MM.1S (cell line): ENCODE measurements at regions not wholly inside any gene's neighbourhood (a gene's known extent, or its start where the extent isn't known, plus 50 kb on each side); places are given as distances from the start of the nearest gene placed in this dataset.

Source experiments
- DNase-seq: peaks from one replicate; pipeline ENCODE4 v3.0.0-alpha.2; 2015
- H2AFZ ChIP-seq: fragments of 300-600 bp; sonication (generic); 2 replicates; pipeline ENCODE4 v1.6.0; 2016; ENCODE audit warnings: antibody characterized with exemption, low read length
- H3F3A ChIP-seq: fragments of 300-600 bp; sonication (generic); 2 replicates; pipeline ENCODE4 v1.6.1; 2016; ENCODE audit warnings: mild to moderate bottlenecking, antibody characterized with exemption, low read length, moderate library complexity, mixed read lengths; ENCODE audit not compliant: insufficient read depth
- H3K27ac ChIP-seq: fragments of 300-600 bp; sonication (generic); 2 replicates; pipeline ENCODE4 v1.5.1; 2016; ENCODE audit warnings: mild to moderate bottlenecking, low read length
- H3K27me3 ChIP-seq: fragments of 300-600 bp; sonication (generic); replicated peaks from 2 replicates; pipeline ENCODE4 v1.6.0; 2016; ENCODE audit warnings: low read length; ENCODE audit not compliant: insufficient read depth
- H3K36me3 ChIP-seq: fragments of 300-600 bp; sonication (generic); replicated peaks from 2 replicates; pipeline ENCODE4 v1.6.1; 2016; ENCODE audit warnings: mild to moderate bottlenecking, low read length, mixed read lengths; ENCODE audit not compliant: insufficient read depth
- H3K4me1 ChIP-seq: fragments of 300-600 bp; sonication (generic); 2 replicates; pipeline ENCODE4 v1.6.1; 2016; ENCODE audit warnings: low read length, mixed read lengths
- H3K4me2 ChIP-seq: fragments of 300-600 bp; sonication (generic); 2 replicates; pipeline ENCODE4 v1.6.0; 2016; ENCODE audit warnings: low read depth, low read length
- H3K4me3 ChIP-seq: fragments of 300-600 bp; sonication (generic); 2 replicates; pipeline ENCODE4 v1.5.1; 2016; ENCODE audit warnings: low read length, mixed read lengths
- H3K79me2 ChIP-seq: fragments of 300-600 bp; sonication (generic); 2 replicates; pipeline ENCODE4 v1.6.1; 2016; ENCODE audit warnings: mixed run types, low read length, mixed read lengths
- H3K9ac ChIP-seq: fragments of 300-600 bp; sonication (generic); 2 replicates; pipeline ENCODE4 v1.6.1; 2016; ENCODE audit warnings: low read length, mixed read lengths
- H3K9me2 ChIP-seq: fragments of 300-600 bp; sonication (generic); replicated peaks from 2 replicates; pipeline ENCODE4 v1.6.1; 2016; ENCODE audit warnings: mild to moderate bottlenecking, low read length, mixed read lengths; ENCODE audit not compliant: insufficient read depth
- H3K9me3 ChIP-seq: fragments of 300-600 bp; sonication (generic); replicated peaks from 2 replicates; pipeline ENCODE4 v1.6.1; 2016; ENCODE audit warnings: mild to moderate bottlenecking, low read length, mixed read lengths; ENCODE audit not compliant: insufficient read depth
- H4K20me1 ChIP-seq: fragments of 300-600 bp; sonication (generic); 2 replicates; pipeline ENCODE4 v1.6.1; 2016; ENCODE audit warnings: mild to moderate bottlenecking, low read length, moderate library complexity, mixed read lengths; ENCODE audit not compliant: insufficient read depth
- CTCF ChIP-seq: fragments of 300-600 bp; sonication (generic); IDR thresholded peaks from 2 replicates; pipeline ENCODE4 v1.5.1; 2016; ENCODE audit warnings: antibody characterized with exemption, low read length, mixed read lengths
- EZH2 ChIP-seq: fragments of 300-600 bp; sonication (generic); optimal IDR thresholded peaks from 2 replicates; pipeline ENCODE3; 2017; ENCODE audit warnings: low read depth, mild to moderate bottlenecking, antibody characterized with exemption, low read length, mixed read lengths
- EZH2phosphoT487 ChIP-seq: fragments of 300-600 bp; sonication (generic); IDR thresholded peaks from 2 replicates; pipeline ENCODE4 v1.6.1; 2018; ENCODE audit warnings: antibody characterized with exemption, low read length

GRCh38 chr13:39916330-39916729 lies 260.9 kb downstream of the COG6 start:
- Histone ChIP-seq H3K27ac (no peak overlapping the region), H3K4me1 (no peaks in the 10 kb centered on the region), H2AFZ (no peak overlapping the region), H3K4me2 (no peak overlapping the region), H3F3A (no peaks in the 10 kb centered on the region), H3K9me3 (no peaks in the 10 kb centered on the region), H3K9ac (no peak overlapping the region), H3K36me3 (no peaks in the 10 kb centered on the region), H3K4me3 (no peak overlapping the region), H3K79me2 (no peaks in the 10 kb centered on the region), H3K27me3 (no peaks in the 10 kb centered on the region), H3K9me2 (no peaks in the 10 kb centered on the region), H4K20me1 (no peaks in the 10 kb centered on the region)
- no peak for TF ChIP-seq CTCF
- no peak for DNase-seq

GRCh38 chr13:39918620-39919236 lies 263.3 kb downstream of the COG6 start:
- no peak overlapping the region for H3K4me3 ChIP-seq
- no peaks in the 10 kb centered on the region for H4K20me1 ChIP-seq
- no peak overlapping the region for H3K27ac ChIP-seq
- DNase-seq = no peak
- H3K36me3 ChIP-seq = no peaks in the 10 kb centered on the region
- no peaks in the 10 kb centered on the region for H3K79me2 ChIP-seq
- H3K4me2 ChIP-seq = no peak overlapping the region
- H3K4me1 ChIP-seq = no peaks in the 10 kb centered on the region
- no peaks in the 10 kb centered on the region for H3K9me2 ChIP-seq
- no peaks in the 10 kb centered on the region for H3F3A ChIP-seq
- no peak overlapping the region for H3K9ac ChIP-seq
- H3K27me3 ChIP-seq = no peaks in the 10 kb centered on the region
- no peaks in the 10 kb centered on the region for H3K9me3 ChIP-seq
- TF ChIP-seq CTCF = no peak
- no peak for TF ChIP-seq EZH2phosphoT487
- no peak for TF ChIP-seq EZH2
- no peak overlapping the region for H2AFZ ChIP-seq

- no peaks in the 10 kb centered on the region for H3K4me1 ChIP-seq
- no peak overlapping the region for H3K4me3 ChIP-seq
- no peaks in the 10 kb centered on the region for H3K9me3 ChIP-seq
- H4K20me1 ChIP-seq = no peaks in the 10 kb centered on the region
- DNase-seq = no peak
- H3K27me3 ChIP-seq = no peaks in the 10 kb centered on the region
- no peak overlapping the region for H3K4me2 ChIP-seq
- no peaks in the 10 kb centered on the region for H3K79me2 ChIP-seq
- H3F3A ChIP-seq = no peaks in the 10 kb centered on the region
- TF ChIP-seq CTCF (no peak), EZH2phosphoT487 (no peak), EZH2 (no peak)
- H3K9ac ChIP-seq = no peak overlapping the region
- no peak overlapping the region for H2AFZ ChIP-seq
- no peaks in the 10 kb centered on the region for H3K9me2 ChIP-seq
- no peaks in the 10 kb centered on the region for H3K36me3 ChIP-seq
- no peak overlapping the region for H3K27ac ChIP-seq
Observed at GRCh38 chr13:39920613-39921012, 265.2 kb downstream of the COG6 start.
